ENCODE measurements at regions not wholly inside any gene's neighbourhood (a gene's known extent, or its start where the extent isn't known, plus 50 kb on each side); places are given as distances from the start of the nearest gene placed in this dataset.

- TF ChIP-seq POLR2A (IDR thresholded peaks at IDR 0.05; ENCODE audit: extremely low read depth, insufficient read length), result no peak
- TF ChIP-seq CTCF (IDR thresholded peaks at IDR 0.05; ENCODE audit: low read depth, low read length), result no peak
- TF ChIP-seq MYC (IDR thresholded peaks at IDR 0.05; ENCODE audit: low read depth, low read length), result no peak
These were observed 94.8 kb upstream of the SMARCA2 start for GRCh38 chr9:1920386-1920785.

All from NB4 (cell line).